Testis (tissue), 2 donors: ENCODE measurements at regions not wholly inside any gene's neighbourhood (a gene's known extent, or its start where the extent isn't known, plus 50 kb on each side); places are given as distances from the start of the nearest gene placed in this dataset.

Experiments used
- POLR2A ChIP-seq: fragments of 450-650 bp; IDR thresholded peaks from one replicate; pipeline ENCODE4 v1.6.1; 2017; ENCODE audit warnings: antibody characterized with exemption, mild to moderate bottlenecking, moderate library complexity
- TF ChIP-seq, protein P1 (sequence below), 3 experiments: fragments of 450-650 bp in 2 of 3; fragments of 200-600 bp in 1 of 3; sonication (generic) in 1 of 3; IDR thresholded peaks; one replicate each; pipeline ENCODE4 v1.5.1; 2016 to 2019; ENCODE audit warnings: antibody characterized with exemption in 3 of 3, mild to moderate bottlenecking in 2 of 3, moderate library complexity in 1 of 3

DNA sequence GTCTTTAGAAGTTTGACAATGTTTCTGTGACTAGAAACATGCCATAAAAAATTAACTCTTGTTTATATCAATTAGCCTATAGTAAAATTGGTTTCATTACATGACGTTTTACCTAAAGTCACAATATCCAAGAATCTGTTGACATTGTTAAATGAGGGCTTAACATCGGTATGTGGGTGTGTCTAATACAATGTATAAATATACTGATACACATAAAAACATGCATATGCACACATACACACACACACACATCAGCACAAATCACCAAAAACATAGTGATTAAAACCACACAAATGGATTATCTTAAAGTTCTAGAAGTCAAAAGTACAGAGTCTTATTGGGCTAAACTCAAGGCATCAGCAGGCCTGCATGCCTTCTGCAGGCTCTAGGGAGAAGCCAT is 456.7 kb downstream of the NTRK3 start:
- TF ChIP-seq, protein P1, sequence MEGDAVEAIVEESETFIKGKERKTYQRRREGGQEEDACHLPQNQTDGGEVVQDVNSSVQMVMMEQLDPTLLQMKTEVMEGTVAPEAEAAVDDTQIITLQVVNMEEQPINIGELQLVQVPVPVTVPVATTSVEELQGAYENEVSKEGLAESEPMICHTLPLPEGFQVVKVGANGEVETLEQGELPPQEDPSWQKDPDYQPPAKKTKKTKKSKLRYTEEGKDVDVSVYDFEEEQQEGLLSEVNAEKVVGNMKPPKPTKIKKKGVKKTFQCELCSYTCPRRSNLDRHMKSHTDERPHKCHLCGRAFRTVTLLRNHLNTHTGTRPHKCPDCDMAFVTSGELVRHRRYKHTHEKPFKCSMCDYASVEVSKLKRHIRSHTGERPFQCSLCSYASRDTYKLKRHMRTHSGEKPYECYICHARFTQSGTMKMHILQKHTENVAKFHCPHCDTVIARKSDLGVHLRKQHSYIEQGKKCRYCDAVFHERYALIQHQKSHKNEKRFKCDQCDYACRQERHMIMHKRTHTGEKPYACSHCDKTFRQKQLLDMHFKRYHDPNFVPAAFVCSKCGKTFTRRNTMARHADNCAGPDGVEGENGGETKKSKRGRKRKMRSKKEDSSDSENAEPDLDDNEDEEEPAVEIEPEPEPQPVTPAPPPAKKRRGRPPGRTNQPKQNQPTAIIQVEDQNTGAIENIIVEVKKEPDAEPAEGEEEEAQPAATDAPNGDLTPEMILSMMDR (IDR thresholded peaks at IDR 0.05) = no peak
- TF ChIP-seq POLR2A = no peak
